GM18498 (cell line): ENCODE measurements at regions not wholly inside any gene's neighbourhood (a gene's known extent, or its start where the extent isn't known, plus 50 kb on each side); places are given as distances from the start of the nearest gene placed in this dataset.
"Not testable (repeated sequence)": the region's sequence is repeated elsewhere in the genome, so short reads cannot be mapped to it uniquely, and the experiment has no call there.

Source experiments
- ATAC-seq: cut with Tn5 transposase; IDR thresholded peaks from one replicate; pipeline ENCODE4 v1.9.1; 2021; ENCODE audit warnings: mild to moderate bottlenecking, moderate library complexity; ENCODE audit not compliant: unreplicated experiment

- no peak for ATAC-seq
Observed at GRCh38 chr17:71548540-71549190, 572.2 kb upstream of the SOX9 start.

- no peak for ATAC-seq
Observed at GRCh38 chr17:71550675-71551074, 570.1 kb upstream of the SOX9 start.

GRCh38 chr17:71553381-71553780, 567.4 kb upstream of the SOX9 start:
- no peak for ATAC-seq

GRCh38 chr17:71558901-71559300, 561.9 kb upstream of the SOX9 start:
- ATAC-seq: no peak

- no peak for ATAC-seq
Observed at GRCh38 chr17:71572343-71572742, 548.5 kb upstream of the SOX9 start.

- no peak for ATAC-seq
Observed at GRCh38 chr17:71578446-71578845, 542.4 kb upstream of the SOX9 start.

GRCh38 chr17:71580220-71580619, 540.6 kb upstream of the SOX9 start:
- ATAC-seq: no peak

GRCh38 chr17:71585540-71585939, 535.3 kb upstream of the SOX9 start:
- ATAC-seq: no peak

GRCh38 chr17:71592431-71592830, 528.4 kb upstream of the SOX9 start:
- ATAC-seq: no peak

- no peak for ATAC-seq
Observed at GRCh38 chr17:71593078-71593477, 527.7 kb upstream of the SOX9 start.

GRCh38 chr17:71599583-71599982, 521.2 kb upstream of the SOX9 start:
- ATAC-seq: not testable (repeated sequence)

GRCh38 chr17:71600137-71600789, 520.6 kb upstream of the SOX9 start:
- ATAC-seq: no peak

GRCh38 chr17:71601894-71602504, 518.8 kb upstream of the SOX9 start:
- ATAC-seq: no peak

- no peak for ATAC-seq
Observed at GRCh38 chr17:71613996-71614395, 506.8 kb upstream of the SOX9 start.

- no peak for ATAC-seq
Observed at GRCh38 chr17:71615820-71616219, 505.0 kb upstream of the SOX9 start.

GRCh38 chr17:71617767-71618166, 503.1 kb upstream of the SOX9 start:
- ATAC-seq: not testable (repeated sequence)

GRCh38 chr17:71625330-71625729, 495.5 kb upstream of the SOX9 start:
- no peak for ATAC-seq

GRCh38 chr17:71628306-71628705, 492.5 kb upstream of the SOX9 start:
- no peak for ATAC-seq

- ATAC-seq: no peak
Observed at GRCh38 chr17:71631483-71631882, 489.3 kb upstream of the SOX9 start.

GRCh38 chr17:71632328-71632727, 488.5 kb upstream of the SOX9 start:
- no peak for ATAC-seq

GRCh38 chr17:71633391-71633849, 487.4 kb upstream of the SOX9 start:
- ATAC-seq: no peak

- ATAC-seq: no peak
Observed at GRCh38 chr17:71634376-71634775, 486.4 kb upstream of the SOX9 start.
